ENCODE measurements at regions not wholly inside any gene's neighbourhood (a gene's known extent, or its start where the extent isn't known, plus 50 kb on each side); places are given as distances from the start of the nearest gene placed in this dataset.
"Not testable (repeated sequence)": the region's sequence is repeated elsewhere in the genome, so short reads cannot be mapped to it uniquely, and the experiment has no call there.

DNA sequence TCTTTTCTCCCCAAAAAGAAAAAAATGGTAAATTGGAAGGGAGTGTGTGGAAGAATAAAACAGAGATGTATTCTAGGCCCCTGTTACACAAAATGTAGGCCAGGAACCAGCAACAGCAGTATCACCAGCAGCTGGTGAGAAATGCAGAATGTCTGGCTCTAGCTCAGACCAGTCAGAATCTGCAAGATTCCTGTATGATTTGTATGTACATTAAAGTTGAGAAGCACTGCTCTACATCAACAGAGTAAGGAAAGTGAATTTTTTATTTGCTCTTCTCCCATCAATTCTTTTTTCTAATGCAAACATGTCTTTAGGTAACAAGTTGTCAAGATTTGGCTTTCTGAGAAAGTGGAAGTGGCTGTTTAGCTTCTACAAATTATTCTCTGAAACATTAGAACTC, 235.4 kb upstream of the FANCL start:
- Mint-ChIP-seq H3K27me3 (no peaks in the 10 kb centered on the region), H3K36me3 (ENCODE audit: insufficient read depth) (peaks cover 3% of the 10 kb centered on the region), H3K9me3 (no peaks in the 10 kb centered on the region), H3K4me3 (no peak overlapping the region), H3K27ac (no peak overlapping the region), H3K4me1 (ENCODE audit: low read depth in 2 of 2) (no peaks in the 10 kb centered on the region)
- ATAC-seq (replicated peaks) (no peak), DNase-seq (no peak)

DNA sequence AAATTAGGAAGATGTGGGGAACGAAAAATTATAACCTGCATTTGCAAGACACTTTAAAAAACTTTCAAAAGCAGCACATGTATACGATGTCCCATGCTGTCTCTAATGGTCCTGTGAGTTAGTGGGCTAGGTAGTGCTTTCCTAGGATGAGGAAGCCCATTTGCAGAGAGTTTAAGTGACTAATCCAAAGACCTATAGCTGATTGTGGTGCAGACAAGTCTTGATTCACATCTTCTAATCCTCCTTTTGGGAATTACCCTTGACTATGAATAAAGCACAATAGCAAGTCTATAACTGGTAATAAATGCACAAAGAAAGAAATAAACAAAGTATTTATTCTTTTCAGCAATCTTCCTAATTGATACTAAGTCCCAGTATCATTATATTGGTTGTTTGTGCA, 234.6 kb upstream of the FANCL start:
- Mint-ChIP-seq H3K36me3 (ENCODE audit: insufficient read depth) (peaks cover 3% of the 10 kb centered on the region), H3K27me3 (no peaks in the 10 kb centered on the region), H3K27ac (no peak overlapping the region), H3K4me3 (no peak overlapping the region), H3K9me3 (no peaks in the 10 kb centered on the region), H3K4me1 (ENCODE audit: low read depth in 2 of 2) (no peaks in the 10 kb centered on the region)
- DNase-seq, result no peak
- ATAC-seq (replicated peaks), result no peak

DNA sequence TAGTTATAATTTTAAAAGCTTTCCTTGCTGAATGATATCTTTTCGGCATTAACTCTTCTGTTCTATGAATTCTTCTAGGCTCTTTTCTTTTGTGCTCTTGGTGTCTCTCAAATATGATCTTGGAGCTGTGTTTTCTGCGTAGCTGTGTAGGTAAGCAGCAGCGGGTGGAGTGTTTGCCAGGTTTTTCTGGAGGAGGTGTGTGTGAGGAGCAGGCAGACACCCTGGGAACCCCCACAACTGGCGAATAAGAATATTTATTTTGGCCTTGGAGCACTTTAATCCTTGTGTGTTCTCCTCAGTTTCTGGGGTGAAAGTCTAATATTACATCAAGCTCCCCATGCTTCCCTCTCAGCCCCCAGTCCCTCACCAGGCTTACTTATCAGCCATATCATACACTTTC, 232.0 kb upstream of the FANCL start:
- Mint-ChIP-seq H3K4me3 (no peak overlapping the region), H3K27ac (no peak overlapping the region), H3K36me3 (ENCODE audit: insufficient read depth) (peaks cover 3% of the 10 kb centered on the region), H3K27me3 (no peaks in the 10 kb centered on the region), H3K4me1 (ENCODE audit: low read depth in 2 of 2) (no peaks in the 10 kb centered on the region), H3K9me3 (no peaks in the 10 kb centered on the region)
- DNase-seq (no peak), ATAC-seq (replicated peaks) (no peak)

DNA sequence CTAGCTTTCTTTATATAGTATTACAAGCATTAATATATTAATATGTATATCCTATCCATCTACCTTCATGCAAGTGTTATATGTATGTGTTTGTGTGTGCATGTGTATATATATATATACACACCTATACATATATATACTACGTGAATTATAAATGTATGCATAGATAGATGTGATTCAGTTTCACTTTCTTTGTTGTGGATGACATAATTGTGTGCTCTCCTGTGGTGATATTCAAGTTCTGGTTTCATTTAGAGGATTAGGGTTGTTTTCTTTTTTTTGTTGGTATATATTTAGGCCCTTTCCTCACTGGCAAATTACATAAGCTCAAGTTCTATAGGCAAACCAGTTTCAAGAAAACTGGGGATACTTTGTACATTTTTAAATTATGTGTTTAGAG, 225.7 kb upstream of the FANCL start:
- no peak for ATAC-seq (replicated peaks)

DNA sequence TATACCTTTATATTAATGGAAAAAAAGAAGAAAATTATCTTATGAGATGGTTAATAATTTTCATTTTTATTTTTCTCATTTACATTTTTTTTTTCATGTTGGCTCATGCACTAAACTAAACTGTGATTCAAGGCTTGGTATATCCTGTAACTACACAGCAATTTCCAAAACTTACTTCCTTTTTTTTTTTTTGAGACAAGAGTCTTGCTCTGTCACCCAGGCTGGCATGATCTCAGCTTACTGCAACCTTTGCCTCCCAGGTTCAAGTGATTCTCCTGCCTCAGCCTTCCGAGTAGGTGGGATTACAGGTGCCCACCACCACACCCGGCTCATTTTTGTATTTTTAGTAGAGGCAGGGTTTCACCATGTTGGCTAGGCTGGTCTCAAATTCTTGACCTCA, 224.9 kb upstream of the FANCL start:
- H3K4me3 Mint-ChIP-seq; H3K9me3 Mint-ChIP-seq; H3K36me3 Mint-ChIP-seq (ENCODE audit: insufficient read depth); H3K4me1 Mint-ChIP-seq (ENCODE audit: low read depth in 2 of 2); DNase-seq; H3K27ac Mint-ChIP-seq; H3K27me3 Mint-ChIP-seq; ATAC-seq (replicated peaks): not testable (repeated sequence)

More for the DNA sequence above, 225.7 kb upstream of the FANCL start:
- Mint-ChIP-seq H3K27me3 (no peaks in the 10 kb centered on the region), H3K36me3 (ENCODE audit: insufficient read depth) (peaks cover 3% of the 10 kb centered on the region), H3K4me3 (no peak overlapping the region), H3K4me1 (ENCODE audit: low read depth in 2 of 2) (no peaks in the 10 kb centered on the region), H3K9me3 (no peaks in the 10 kb centered on the region), H3K27ac (no peak overlapping the region)
- DNase-seq, result no peak

DNA sequence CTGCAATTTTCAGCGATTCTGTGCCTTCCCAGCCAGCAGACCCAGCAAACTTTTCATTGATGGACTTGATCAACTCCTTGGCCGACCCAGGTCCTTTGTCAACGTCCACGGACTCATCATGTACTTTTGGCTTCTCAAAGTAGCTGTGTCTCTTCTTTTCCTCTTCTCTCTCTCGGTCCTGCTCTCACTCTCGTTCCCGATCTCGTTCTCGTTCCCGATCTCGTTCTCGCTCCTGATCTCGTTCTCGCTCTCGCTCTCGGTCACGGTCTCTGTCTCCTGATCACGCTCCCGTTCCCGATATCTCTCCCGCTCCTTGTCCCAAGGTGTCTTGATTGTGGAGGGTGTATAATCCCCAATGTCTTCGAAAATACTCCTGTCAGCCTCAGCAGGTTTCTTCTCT, 219.5 kb upstream of the FANCL start:
- no peaks in the 10 kb centered on the region for H3K36me3 Mint-ChIP-seq (ENCODE audit: insufficient read depth)
- H3K27me3 Mint-ChIP-seq, result no peaks in the 10 kb centered on the region
- DNase-seq, result no peak
- ATAC-seq (replicated peaks), result no peak
- no peaks in the 10 kb centered on the region for H3K9me3 Mint-ChIP-seq
- no peak overlapping the region for H3K27ac Mint-ChIP-seq
- H3K4me1 Mint-ChIP-seq (ENCODE audit: low read depth in 2 of 2), result no peaks in the 10 kb centered on the region
- no peak overlapping the region for H3K4me3 Mint-ChIP-seq

GRCh38 chr2:58449286-58450010, 208.3 kb upstream of the FANCL start:
- H3K9me3 Mint-ChIP-seq, result no peaks in the 10 kb centered on the region
- H3K27me3 Mint-ChIP-seq, result no peaks in the 10 kb centered on the region
- H3K4me3 Mint-ChIP-seq, result no peak overlapping the region
- DNase-seq (no peak), ATAC-seq (replicated peaks) (no peak)
- no peak overlapping the region for H3K27ac Mint-ChIP-seq
- no peaks in the 10 kb centered on the region for H3K4me1 Mint-ChIP-seq (ENCODE audit: low read depth in 2 of 2)
- no peaks in the 10 kb centered on the region for H3K36me3 Mint-ChIP-seq (ENCODE audit: insufficient read depth)

DNA sequence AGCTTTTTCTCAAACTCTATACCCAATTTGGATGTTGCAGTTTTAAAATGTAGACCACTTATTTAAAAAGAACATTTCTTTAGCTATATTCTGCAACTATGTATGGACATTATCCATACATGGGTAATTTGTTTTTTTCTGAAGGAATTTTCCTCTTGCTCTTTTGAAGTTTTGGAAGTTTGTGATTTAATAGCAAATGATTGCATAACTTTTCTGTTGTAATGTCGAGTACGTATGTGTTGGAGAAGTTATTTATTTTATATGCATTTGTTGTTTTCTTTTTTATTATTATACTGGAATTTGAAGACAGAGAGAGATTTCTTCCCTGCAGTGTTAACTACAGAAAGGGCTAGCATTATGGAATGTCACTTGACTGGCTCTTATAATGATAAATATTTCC, 207.7 kb upstream of the FANCL start:
- Mint-ChIP-seq H3K27me3 (no peaks in the 10 kb centered on the region), H3K4me1 (ENCODE audit: low read depth in 2 of 2) (no peaks in the 10 kb centered on the region), H3K9me3 (no peaks in the 10 kb centered on the region), H3K4me3 (no peak overlapping the region), H3K36me3 (ENCODE audit: insufficient read depth) (no peaks in the 10 kb centered on the region), H3K27ac (no peak overlapping the region)
- ATAC-seq (replicated peaks) (no peak), DNase-seq (no peak)

DNA sequence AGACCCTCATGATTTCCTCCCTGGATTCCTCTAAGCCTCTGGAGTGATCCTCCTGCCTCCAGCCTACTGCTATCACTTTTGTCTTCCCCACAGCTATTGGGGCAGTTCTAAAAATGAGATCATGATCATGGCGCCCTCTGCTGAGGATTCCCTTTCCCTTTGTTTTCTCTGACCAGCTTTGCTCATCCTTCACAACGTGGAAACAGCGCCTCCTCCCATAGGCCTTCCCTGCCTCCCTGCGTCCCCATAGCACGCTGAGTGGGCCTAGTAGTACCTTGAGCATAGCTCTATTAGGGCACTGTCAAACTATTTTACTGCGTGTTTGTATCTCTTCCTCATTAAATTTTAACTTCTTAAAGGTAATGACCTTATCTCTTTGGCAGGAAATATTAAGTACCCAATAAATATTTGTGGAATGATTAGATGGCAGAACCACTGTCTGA, 207.0 kb upstream of the FANCL start:
- ATAC-seq (replicated peaks) (no peak), DNase-seq (no peak)
- Mint-ChIP-seq H3K4me1 (ENCODE audit: low read depth in 2 of 2) (no peaks in the 10 kb centered on the region), H3K9me3 (no peaks in the 10 kb centered on the region), H3K27me3 (no peaks in the 10 kb centered on the region), H3K27ac (no peak overlapping the region), H3K36me3 (ENCODE audit: insufficient read depth) (no peaks in the 10 kb centered on the region), H3K4me3 (no peak overlapping the region)

DNA sequence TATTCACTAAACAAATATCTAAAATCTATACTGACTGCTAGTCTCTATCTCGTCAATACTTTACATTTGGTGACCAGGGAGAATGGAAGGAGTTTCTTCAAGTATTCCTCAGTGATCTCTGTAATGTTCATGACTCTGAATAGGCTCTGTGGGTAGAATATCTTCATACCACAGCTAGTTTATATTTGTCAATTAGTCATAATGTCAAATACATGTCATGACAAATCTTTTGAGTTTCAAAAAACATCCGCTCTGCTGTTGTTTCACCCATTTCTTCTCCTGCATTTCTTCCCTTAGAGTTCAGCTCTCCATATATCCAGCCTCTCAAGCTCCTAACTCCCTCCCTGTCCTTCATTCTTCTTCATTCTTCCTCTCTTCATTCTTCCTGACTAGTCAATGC, 206.5 kb upstream of the FANCL start:
- Mint-ChIP-seq H3K36me3 (ENCODE audit: insufficient read depth) (no peaks in the 10 kb centered on the region), H3K27ac (no peak overlapping the region), H3K9me3 (no peaks in the 10 kb centered on the region), H3K27me3 (no peaks in the 10 kb centered on the region), H3K4me3 (no peak overlapping the region), H3K4me1 (ENCODE audit: low read depth in 2 of 2) (no peaks in the 10 kb centered on the region)
- no peak for DNase-seq
- ATAC-seq (replicated peaks), result no peak

GRCh38 chr2:58441643-58442042, 200.5 kb upstream of the FANCL start:
- ATAC-seq (replicated peaks) (no peak), DNase-seq (no peak)
- Mint-ChIP-seq H3K9me3 (peaks cover 0 to 9% of the 10 kb centered on the region in 2 donors), H3K36me3 (ENCODE audit: insufficient read depth) (no peaks in the 10 kb centered on the region), H3K27ac (no peak overlapping the region), H3K4me1 (ENCODE audit: low read depth in 2 of 2) (no peaks in the 10 kb centered on the region), H3K4me3 (no peak overlapping the region), H3K27me3 (peaks cover 5 to 13% of the 10 kb centered on the region in 2 donors)

GRCh38 chr2:58436872-58437271, 195.7 kb upstream of the FANCL start:
- no peak overlapping the region for H3K4me3 Mint-ChIP-seq
- DNase-seq, result no peak
- no peaks in the 10 kb centered on the region for H3K36me3 Mint-ChIP-seq (ENCODE audit: insufficient read depth)
- H3K9me3 Mint-ChIP-seq, result peaks cover 0 to 9% of the 10 kb centered on the region in 2 donors
- no peaks in the 10 kb centered on the region for H3K4me1 Mint-ChIP-seq (ENCODE audit: low read depth in 2 of 2)
- ATAC-seq (replicated peaks), result no peak
- no peak overlapping the region for H3K27ac Mint-ChIP-seq
- H3K27me3 Mint-ChIP-seq, result peaks cover 5 to 16% of the 10 kb centered on the region in 2 donors

GRCh38 chr2:58435246-58435645, 194.1 kb upstream of the FANCL start:
- no peak overlapping the region for H3K4me3 Mint-ChIP-seq
- DNase-seq, result no peak
- peaks cover 5 to 22% of the 10 kb centered on the region in 2 donors for H3K27me3 Mint-ChIP-seq
- H3K36me3 Mint-ChIP-seq (ENCODE audit: insufficient read depth), result no peaks in the 10 kb centered on the region
- H3K9me3 Mint-ChIP-seq, result peaks cover 0 to 9% of the 10 kb centered on the region in 2 donors
- no peak for ATAC-seq (replicated peaks)
- H3K27ac Mint-ChIP-seq, result no peak overlapping the region
- H3K4me1 Mint-ChIP-seq (ENCODE audit: low read depth in 2 of 2), result no peaks in the 10 kb centered on the region

- Mint-ChIP-seq H3K27me3 (peaks cover 6 to 28% of the 10 kb centered on the region in 2 donors), H3K9me3 (peaks cover 0 to 9% of the 10 kb centered on the region in 2 donors), H3K27ac (no peak overlapping the region), H3K4me3 (no peak overlapping the region), H3K4me1 (ENCODE audit: low read depth in 2 of 2) (no peaks in the 10 kb centered on the region), H3K36me3 (ENCODE audit: insufficient read depth) (no peaks in the 10 kb centered on the region)
- DNase-seq (no peak), ATAC-seq (replicated peaks) (no peak)
Observed at GRCh38 chr2:58434692-58435091, 193.6 kb upstream of the FANCL start.
